H7 (cell line): ENCODE measurements at regions not wholly inside any gene's neighbourhood (a gene's known extent, or its start where the extent isn't known, plus 50 kb on each side); places are given as distances from the start of the nearest gene placed in this dataset.

Experiments
- DNase-seq: peaks from one replicate; pipeline ENCODE4 v3.0.0; 2012
- H3K27me3 ChIP-seq: 2 replicates; pipeline ENCODE4 v1.6.0; 2011; ENCODE audit warnings: mild to moderate bottlenecking, low read length; ENCODE audit not compliant: control insufficient read depth, insufficient read depth
- H3K36me3 ChIP-seq: replicated peaks from 2 replicates; pipeline ENCODE4 v1.5.1; 2011; ENCODE audit warnings: low read length; ENCODE audit not compliant: control insufficient read depth, insufficient read depth
- H3K4me3 ChIP-seq: 2 replicates; pipeline ENCODE4 v1.5.1; 2011; ENCODE audit warnings: low read depth, mild to moderate bottlenecking, control low read depth, low read length, moderate library complexity; ENCODE audit not compliant: insufficient read depth

GRCh38 chr1:178643349-178643748 is 81.7 kb upstream of the RALGPS2 start:
- DNase-seq: no peak
- Histone ChIP-seq H3K27me3 (no peaks in the 10 kb centered on the region; the same call in 1 of the 2 replicates), H3K4me3 (no peak overlapping the region), H3K36me3 (no peaks in the 10 kb centered on the region)

- Histone ChIP-seq H3K36me3 (no peaks in the 10 kb centered on the region), H3K4me3 (no peak overlapping the region), H3K27me3 (no peaks in the 10 kb centered on the region; the same call in 1 of the 2 replicates)
- no peak for DNase-seq
Measured at GRCh38 chr1:178643831-178644230, 81.2 kb upstream of the RALGPS2 start.

- no peak overlapping the region for H3K4me3 ChIP-seq
- no peak for DNase-seq
Measured at GRCh38 chr1:178644308-178645120, 80.5 kb upstream of the RALGPS2 start.

DNA sequence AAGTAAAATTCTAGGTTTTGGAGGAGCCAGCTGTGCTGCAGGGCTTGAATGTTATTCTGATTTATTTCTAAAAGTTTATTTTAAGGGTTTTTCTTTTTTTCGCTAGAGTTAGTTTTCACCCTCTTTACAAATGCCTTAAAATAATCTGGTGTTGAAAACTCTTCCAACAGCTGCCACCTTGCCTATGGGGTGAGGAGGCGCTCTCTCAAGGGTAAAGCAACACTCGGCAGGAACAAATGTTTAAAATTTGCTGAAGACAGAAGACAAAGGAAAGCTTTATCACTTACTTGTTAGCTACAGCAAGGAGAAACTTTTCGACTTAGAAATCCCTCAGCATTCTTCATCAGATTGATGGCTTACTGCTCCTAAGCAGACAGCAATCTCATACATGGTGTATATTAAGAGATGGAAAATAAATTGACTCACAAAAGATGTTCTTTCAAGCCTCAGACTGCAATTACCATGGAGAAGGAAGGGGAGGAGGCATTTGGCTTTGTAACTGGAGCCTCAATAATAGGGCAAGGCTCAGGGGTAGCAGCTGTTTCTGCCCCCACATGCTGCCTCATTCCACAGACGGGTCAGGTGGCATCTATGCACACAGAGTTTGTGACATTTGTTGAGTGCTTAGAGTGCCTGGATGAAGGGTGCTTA is 79.8 kb upstream of the RALGPS2 start:
- Histone ChIP-seq H3K4me3 (no peak overlapping the region), H3K36me3 (no peaks in the 10 kb centered on the region), H3K27me3 (no peaks in the 10 kb centered on the region; the same call in 1 of the 2 replicates)
- no peak for DNase-seq

More at GRCh38 chr1:178644308-178645120, 80.5 kb upstream of the RALGPS2 start:
- Histone ChIP-seq H3K27me3 (no peaks in the 10 kb centered on the region; the same call in 1 of the 2 replicates), H3K36me3 (no peaks in the 10 kb centered on the region)

DNA sequence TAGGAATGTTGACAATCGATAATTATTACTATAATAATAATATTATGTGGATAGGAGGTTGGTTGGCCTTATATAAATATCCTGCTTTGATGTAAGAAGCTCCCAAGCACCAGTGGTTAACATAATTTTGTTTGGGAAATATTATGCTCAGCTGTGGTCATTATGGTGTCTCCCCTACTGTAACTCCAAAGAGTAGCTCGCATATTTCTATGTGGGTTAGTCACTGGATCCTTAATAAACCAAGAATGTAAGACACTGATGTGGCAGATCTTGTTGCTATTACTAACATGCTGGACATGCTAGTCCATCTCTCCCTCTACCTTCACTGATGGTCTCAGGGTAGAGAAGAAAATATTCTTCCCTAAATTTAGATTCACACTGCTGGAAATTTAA is 79.2 kb upstream of the RALGPS2 start:
- H3K4me3 ChIP-seq: no peak overlapping the region
- no peak for DNase-seq
- no peaks in the 10 kb centered on the region for H3K36me3 ChIP-seq

GRCh38 chr1:178646821-178647220 is 78.2 kb upstream of the RALGPS2 start:
- no peaks in the 10 kb centered on the region for H3K36me3 ChIP-seq
- H3K4me3 ChIP-seq: no peak overlapping the region
- no peak for DNase-seq
- H3K27me3 ChIP-seq: no peaks in the 10 kb centered on the region; the same call in 1 of the 2 replicates

More for the DNA sequence above, 79.2 kb upstream of the RALGPS2 start:
- H3K27me3 ChIP-seq: no peaks in the 10 kb centered on the region; the same call in 1 of the 2 replicates

GRCh38 chr1:178648151-178648550 is 76.9 kb upstream of the RALGPS2 start:
- H3K4me3 ChIP-seq: no peak overlapping the region
- H3K36me3 ChIP-seq: no peaks in the 10 kb centered on the region
- DNase-seq: no peak
- no peaks in the 10 kb centered on the region; the same call in 1 of the 2 replicates for H3K27me3 ChIP-seq

DNA sequence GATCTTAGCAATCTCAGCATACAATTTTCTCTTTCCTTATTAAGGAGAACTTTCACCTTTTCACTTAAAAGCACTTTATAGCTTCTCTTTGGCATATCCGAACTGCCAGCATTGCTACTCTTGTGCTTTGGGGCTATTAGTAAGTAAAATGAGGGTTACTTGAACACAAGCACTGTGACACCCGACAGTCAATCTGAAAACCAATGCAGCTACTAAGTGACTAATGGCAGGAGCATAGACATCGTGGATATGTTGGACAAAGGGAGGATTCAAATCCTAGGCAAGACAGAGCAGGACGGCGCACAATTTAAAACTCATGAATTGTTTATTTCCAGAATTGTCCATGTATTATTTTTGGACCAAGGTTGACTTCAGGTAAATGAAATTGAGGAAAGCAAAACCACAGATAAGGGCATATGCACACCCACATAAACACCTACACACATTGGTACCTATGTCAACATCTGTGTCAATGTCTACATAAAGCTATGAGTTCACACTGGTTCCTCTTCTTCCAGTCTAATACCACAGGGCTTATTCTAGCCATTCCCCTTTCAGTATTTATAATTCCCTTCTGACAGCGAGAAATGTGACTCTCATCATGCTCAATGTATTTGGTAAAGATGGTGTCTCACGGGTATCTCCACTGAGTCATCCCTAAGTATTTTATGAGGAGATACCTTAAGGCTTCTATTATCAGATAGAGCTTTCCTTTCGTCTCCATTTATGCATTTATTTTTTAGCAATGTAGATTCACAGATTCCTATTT is 75.3 kb upstream of the RALGPS2 start:
- Histone ChIP-seq H3K27me3 (no peaks in the 10 kb centered on the region; the same call in 1 of the 2 replicates), H3K36me3 (no peaks in the 10 kb centered on the region), H3K4me3 (no peak overlapping the region)
- no peak for DNase-seq

- DNase-seq: no peak
- Histone ChIP-seq H3K27me3 (no peaks in the 10 kb centered on the region; the same call in 1 of the 2 replicates), H3K36me3 (no peaks in the 10 kb centered on the region), H3K4me3 (no peak overlapping the region)
Measured at GRCh38 chr1:178650934-178651511, 74.0 kb upstream of the RALGPS2 start.

DNA sequence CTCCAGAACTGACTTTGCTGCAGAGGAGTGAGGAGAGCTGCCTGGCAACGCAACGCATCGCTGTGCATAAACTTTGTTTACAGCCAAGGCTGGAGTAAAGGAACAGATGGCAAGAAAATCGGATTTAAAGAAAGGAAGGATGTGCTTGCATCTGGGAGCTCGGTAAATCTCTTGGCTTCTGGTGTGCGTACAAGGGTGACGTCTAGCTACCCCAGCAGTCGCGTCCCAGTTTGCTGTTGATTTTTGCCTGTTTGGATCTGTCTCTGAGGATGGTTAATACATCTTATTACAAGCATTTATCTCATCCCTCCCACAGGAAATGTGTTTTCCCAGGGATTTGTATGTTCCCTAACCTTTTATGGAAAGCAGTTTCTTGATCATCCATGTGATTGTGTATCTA is 73.3 kb upstream of the RALGPS2 start:
- Histone ChIP-seq H3K27me3 (no peaks in the 10 kb centered on the region; the same call in 1 of the 2 replicates), H3K4me3 (no peak overlapping the region), H3K36me3 (no peaks in the 10 kb centered on the region)
- no peak for DNase-seq

DNA sequence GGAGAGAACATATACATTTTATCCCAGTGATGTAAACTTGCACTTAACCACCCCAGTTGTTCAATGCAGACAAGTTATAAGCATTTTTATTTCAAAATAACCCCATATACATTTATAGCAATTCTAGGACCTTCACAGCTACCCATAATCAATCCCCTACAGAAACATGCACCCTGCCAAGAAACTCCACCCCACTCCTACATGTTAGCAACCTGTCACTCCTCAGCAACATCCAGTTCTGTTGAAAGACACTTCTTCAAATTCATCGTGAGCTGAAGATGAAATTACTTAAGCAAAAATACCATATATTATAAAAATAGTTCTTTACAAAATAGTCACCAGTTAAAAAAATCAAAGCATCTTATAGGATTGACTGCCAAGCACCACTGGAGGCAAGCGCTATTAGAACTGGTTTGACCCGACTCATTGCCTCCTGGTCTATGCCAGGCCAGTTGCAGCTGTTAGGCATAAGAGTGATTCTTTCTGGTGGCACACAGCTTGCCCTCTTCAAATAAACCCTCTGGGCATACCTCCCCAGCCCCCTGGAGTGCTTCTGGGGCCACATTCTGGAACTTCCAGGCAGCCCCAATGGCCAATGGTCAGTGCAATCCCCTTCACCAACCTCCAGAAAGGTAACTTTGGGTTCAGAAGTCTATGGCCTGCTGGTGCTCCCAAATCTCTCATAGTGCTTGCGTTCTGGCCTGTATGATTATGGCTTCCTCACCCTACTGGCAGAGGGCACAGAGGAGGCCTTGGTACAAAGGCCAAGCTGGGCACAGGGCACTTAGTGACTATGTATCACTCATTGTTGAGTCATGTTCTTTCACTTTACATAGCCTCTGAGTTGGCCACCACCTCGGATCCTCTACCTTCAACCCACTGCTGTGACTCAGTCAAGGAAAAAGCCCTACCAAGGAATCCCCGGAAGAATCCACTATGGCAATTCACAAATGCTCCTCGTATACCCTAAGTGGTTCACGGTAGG is 72.2 kb upstream of the RALGPS2 start:
- H3K36me3 ChIP-seq: no peaks in the 10 kb centered on the region
- no peak overlapping the region for H3K4me3 ChIP-seq
- no peak for DNase-seq
- H3K27me3 ChIP-seq: no peaks in the 10 kb centered on the region

DNA sequence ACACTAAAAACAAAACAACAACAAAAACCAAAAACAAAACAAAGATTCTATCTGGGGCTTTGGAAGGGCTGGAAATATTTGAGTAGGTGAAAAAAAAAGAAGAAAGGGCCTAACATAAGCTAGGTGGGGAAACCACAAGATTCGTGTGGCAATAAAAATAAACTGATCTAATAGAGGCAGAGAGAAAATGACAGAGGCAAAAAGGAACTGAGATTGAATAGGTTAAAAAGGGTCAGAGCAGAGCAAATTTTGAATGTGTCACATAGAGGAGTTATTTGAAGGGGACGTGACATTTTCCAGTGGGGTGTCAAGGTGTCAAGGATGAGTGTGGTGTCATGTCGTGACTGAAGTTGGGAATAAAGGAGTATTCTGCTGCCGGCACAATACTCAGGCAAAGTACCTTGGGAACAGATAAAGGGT is 65.2 kb upstream of the RALGPS2 start:
- Histone ChIP-seq H3K36me3 (no peaks in the 10 kb centered on the region), H3K4me3 (no peak overlapping the region), H3K27me3 (no peaks in the 10 kb centered on the region)
- no peak for DNase-seq

- no peak for DNase-seq
- Histone ChIP-seq H3K27me3 (no peaks in the 10 kb centered on the region), H3K4me3 (no peak overlapping the region), H3K36me3 (no peaks in the 10 kb centered on the region)
Measured at GRCh38 chr1:178660461-178660860, 64.6 kb upstream of the RALGPS2 start.
